A549 (cell line): ENCODE measurements at regions not wholly inside any gene's neighbourhood (a gene's known extent, or its start where the extent isn't known, plus 50 kb on each side); places are given as distances from the start of the nearest gene placed in this dataset.

Source experiments
- ATOH8 ChIP-seq: fragments of 250-450 bp; sonication (Bioruptor Pico); IDR thresholded peaks from 2 replicates; pipeline ENCODE4 v1.5.0; 2020; ENCODE audit warnings: low read depth, mild to moderate bottlenecking, moderate library complexity
- CTCF ChIP-seq: fragments of >200 bp; sonication (Bioruptor Twin); formaldehyde crosslinking; IDR thresholded peaks from 3 replicates; pipeline ENCODE4 v1.5.1; 2016
- EHMT2 ChIP-seq: fragments of 200-600 bp; sonication (generic); IDR thresholded peaks from 2 replicates; pipeline ENCODE4 v1.6.1; 2016; ENCODE audit warnings: antibody characterized with exemption, low read depth, mild to moderate bottlenecking, moderate library complexity
- EP300 ChIP-seq, 2 experiments: fragments of >200 bp; sonication (Bioruptor Twin); formaldehyde crosslinking; IDR thresholded peaks; 2 replicates in 1 of 2; 3 replicates in 1 of 2; pipeline ENCODE4 v1.6.1; 2016 to 2017
- ESRRA ChIP-seq: fragments of 150-350 bp; IDR thresholded peaks from 2 replicates; pipeline ENCODE4 v1.6.1; 2014; ENCODE audit warnings: mild to moderate bottlenecking, low read length, borderline replicate concordance
- MAZ ChIP-seq: fragments of 150-350 bp; IDR thresholded peaks from 2 replicates; pipeline ENCODE4 v1.6.1; 2014; ENCODE audit warnings: antibody characterized with exemption, low read depth, low read length, borderline replicate concordance
- MYC ChIP-seq: IDR thresholded peaks from 2 replicates; pipeline ENCODE4 v1.6.1; 2012; ENCODE audit warnings: mild to moderate bottlenecking, inconsistent platforms, low read length, improper control_type of control experiment, borderline replicate concordance
- PBX3 ChIP-seq: IDR thresholded peaks from 2 replicates; pipeline ENCODE4 v1.6.1; 2012
- PHF8 ChIP-seq: fragments of 200-600 bp; sonication (generic); IDR thresholded peaks from 2 replicates; pipeline ENCODE4 v1.6.1; 2016; ENCODE audit warnings: low read depth, mild to moderate bottlenecking, antibody characterized with exemption, moderate library complexity, borderline replicate concordance
- POLR2A ChIP-seq: IDR thresholded peaks from 2 replicates; pipeline ENCODE4 v1.6.1; 2012; ENCODE audit warnings: mild to moderate bottlenecking, low read length
- POLR2AphosphoS2 ChIP-seq: conservative IDR thresholded peaks from 2 replicates; pipeline ENCODE4 v1.6.1; 2012; ENCODE audit warnings: low read length, improper control_type of control experiment, inconsistent platforms
- RAD21 ChIP-seq, 2 experiments: fragments of >200 bp in 1 of 2; sonication (Bioruptor Twin) in 1 of 2; formaldehyde crosslinking in 1 of 2; IDR thresholded peaks in 1 of 2; conservative IDR thresholded peaks in 1 of 2; 2 replicates in 1 of 2; 3 replicates in 1 of 2; pipeline ENCODE4 v1.6.1; 2012 to 2018; ENCODE audit warnings: inconsistent platforms in 1 of 2
- RCOR1 ChIP-seq: fragments of 150-350 bp; IDR thresholded peaks from 2 replicates; pipeline ENCODE4 v1.6.1; 2014; ENCODE audit warnings: antibody characterized with exemption, low read length, low read depth
- SMC3 ChIP-seq: fragments of >200 bp; sonication (Bioruptor Twin); formaldehyde crosslinking; IDR thresholded peaks from 3 replicates; pipeline ENCODE4 v1.6.1; 2018; ENCODE audit warnings: inconsistent platforms

- TF ChIP-seq RAD21 (conservative IDR thresholded peaks at IDR 0.05 in 1 of 2, IDR thresholded peaks at IDR 0.05 in 1 of 2) (no peak), SMC3 (no peak), ESRRA (no peak), CTCF (no peak), PBX3 (no peak), PHF8 (no peak), ATOH8 (CRISPR knock-in tag) (no peak), EHMT2 (no peak), EP300 (IDR thresholded peaks at IDR 0.05) (no peak), MYC (no peak), RCOR1 (no peak), POLR2AphosphoS2 (no peak), MAZ (no peak), POLR2A (no peak)
These were observed 380.8 kb upstream of the IMPG1 start for GRCh38 chr6:76453270-76453669.
